Left lung (tissue), 4 donors: ENCODE measurements at regions not wholly inside any gene's neighbourhood (a gene's known extent, or its start where the extent isn't known, plus 50 kb on each side); places are given as distances from the start of the nearest gene placed in this dataset.

Source experiments
- ATAC-seq: fragments of 200-7000 bp; cut with Tn5 transposase; one replicate; pipeline ENCODE4 v1.9.1; 2020; ENCODE audit warnings: moderate library complexity
- DNase-seq, 4 donors: peaks; one replicate each; pipeline ENCODE4 v3.0.0-alpha.2; 2013 to 2020
- H3K27ac ChIP-seq, 2 donors: fragments of 200-600 bp; sonication (generic) in 1 of 2; one replicate each; pipeline versions ENCODE4 v1.5.0 to v1.8.0; 2020 to 2021
- H3K27me3 ChIP-seq, 2 donors: fragments of 200-600 bp; sonication (generic) in 1 of 2; one replicate each; pipeline versions ENCODE4 v1.5.0 to v1.8.0; 2020 to 2021
- H3K36me3 ChIP-seq, 2 donors: fragments of 200-600 bp; sonication (generic) in 1 of 2; one replicate each; pipeline versions ENCODE4 v1.5.0 to v1.8.0; 2020 to 2021
- H3K4me1 ChIP-seq, 2 donors: fragments of 200-600 bp; one replicate each; pipeline ENCODE4 v1.8.0; 2021
- H3K4me3 ChIP-seq, 2 donors: fragments of 200-600 bp; sonication (generic) in 1 of 2; one replicate each; pipeline versions ENCODE4 v1.5.0 to v1.8.0; 2020 to 2021; ENCODE audit warnings: mild to moderate bottlenecking in 1 of 2
- H3K9me3 ChIP-seq, 2 donors: fragments of 200-600 bp; sonication (generic) in 1 of 2; one replicate each; pipeline versions ENCODE4 v1.5.0 to v1.8.0; 2020 to 2021
- intact Hi-C, 2 donors: fragments of 100-400 bp; cut with DNase I; formaldehyde crosslinking; loops; one replicate each; pipeline versions ENCODE4 v1.11.2 to v1.14.2; 2022
- TF ChIP-seq, protein P1 (sequence below), 2 donors: fragments of 200-600 bp; sonication (generic) in 1 of 2; IDR thresholded peaks; one replicate each; pipeline versions ENCODE4 v1.5.0 to v1.8.0; 2021; ENCODE audit warnings: antibody characterized with exemption in 2 of 2
- donor health status: DM: no; HTN: yes; CAD: no.
- donor health status: DM: no; HTN: no; CAD: no.

DNA sequence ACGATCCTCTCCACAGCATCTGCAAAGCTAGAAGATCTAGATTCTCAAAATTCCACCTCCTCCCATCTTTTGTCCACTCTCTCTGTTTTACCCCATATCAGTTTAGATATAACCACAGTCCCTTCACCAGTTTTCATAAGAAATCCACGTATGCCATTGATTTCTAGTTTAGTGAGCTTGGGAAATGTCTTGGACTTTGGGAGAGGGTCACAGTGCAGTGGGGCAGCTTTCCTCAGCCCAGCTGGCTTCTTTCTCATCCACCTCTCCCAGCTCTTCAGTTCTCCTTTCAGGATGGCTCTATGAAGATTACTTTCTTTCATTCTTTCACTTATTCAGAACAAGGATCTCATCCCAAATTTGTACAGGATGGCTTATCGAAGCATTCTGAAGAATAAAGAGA lies 203.9 kb upstream of the ADCY2 start:
- intact Hi-C loops, result no loop called here
- Histone ChIP-seq H3K9me3 (peaks cover 0 to 2% of the 10 kb centered on the region in 2 donors), H3K4me1 (no peaks in the 10 kb centered on the region), H3K4me3 (no peak overlapping the region), H3K36me3 (no peaks in the 10 kb centered on the region), H3K27me3 (no peaks in the 10 kb centered on the region), H3K27ac (no peak overlapping the region)
- DNase-seq (no peak), ATAC-seq (no peak)
- TF ChIP-seq, protein P1, sequence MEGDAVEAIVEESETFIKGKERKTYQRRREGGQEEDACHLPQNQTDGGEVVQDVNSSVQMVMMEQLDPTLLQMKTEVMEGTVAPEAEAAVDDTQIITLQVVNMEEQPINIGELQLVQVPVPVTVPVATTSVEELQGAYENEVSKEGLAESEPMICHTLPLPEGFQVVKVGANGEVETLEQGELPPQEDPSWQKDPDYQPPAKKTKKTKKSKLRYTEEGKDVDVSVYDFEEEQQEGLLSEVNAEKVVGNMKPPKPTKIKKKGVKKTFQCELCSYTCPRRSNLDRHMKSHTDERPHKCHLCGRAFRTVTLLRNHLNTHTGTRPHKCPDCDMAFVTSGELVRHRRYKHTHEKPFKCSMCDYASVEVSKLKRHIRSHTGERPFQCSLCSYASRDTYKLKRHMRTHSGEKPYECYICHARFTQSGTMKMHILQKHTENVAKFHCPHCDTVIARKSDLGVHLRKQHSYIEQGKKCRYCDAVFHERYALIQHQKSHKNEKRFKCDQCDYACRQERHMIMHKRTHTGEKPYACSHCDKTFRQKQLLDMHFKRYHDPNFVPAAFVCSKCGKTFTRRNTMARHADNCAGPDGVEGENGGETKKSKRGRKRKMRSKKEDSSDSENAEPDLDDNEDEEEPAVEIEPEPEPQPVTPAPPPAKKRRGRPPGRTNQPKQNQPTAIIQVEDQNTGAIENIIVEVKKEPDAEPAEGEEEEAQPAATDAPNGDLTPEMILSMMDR (IDR thresholded peaks at IDR 0.05), result no peak

GRCh38 chr5:7202846-7203245 lies 193.1 kb upstream of the ADCY2 start:
- peaks cover 0 to 18% of the 10 kb centered on the region in 2 donors for H3K9me3 ChIP-seq
- no peaks in the 10 kb centered on the region for H3K36me3 ChIP-seq
- H3K27ac ChIP-seq, result no peak overlapping the region
- no peaks in the 10 kb centered on the region for H3K27me3 ChIP-seq
- ATAC-seq, result no peak
- intact Hi-C loops, result no loop called here
- no peak for DNase-seq
- H3K4me3 ChIP-seq, result no peak overlapping the region
- no peaks in the 10 kb centered on the region for H3K4me1 ChIP-seq
- TF ChIP-seq, protein P1 (IDR thresholded peaks at IDR 0.05), result no peak

- Histone ChIP-seq H3K4me3 (no peak overlapping the region), H3K36me3 (no peaks in the 10 kb centered on the region), H3K27me3 (no peaks in the 10 kb centered on the region), H3K9me3 (peaks cover 0 to 3% of the 10 kb centered on the region in 2 donors), H3K4me1 (no peaks in the 10 kb centered on the region), H3K27ac (no peak overlapping the region)
- intact Hi-C loops, result no loop called here
- TF ChIP-seq, protein P1 (IDR thresholded peaks at IDR 0.05), result no peak
- DNase-seq (no peak), ATAC-seq (no peak)
Observed at GRCh38 chr5:7207979-7208378, 188.0 kb upstream of the ADCY2 start.

DNA sequence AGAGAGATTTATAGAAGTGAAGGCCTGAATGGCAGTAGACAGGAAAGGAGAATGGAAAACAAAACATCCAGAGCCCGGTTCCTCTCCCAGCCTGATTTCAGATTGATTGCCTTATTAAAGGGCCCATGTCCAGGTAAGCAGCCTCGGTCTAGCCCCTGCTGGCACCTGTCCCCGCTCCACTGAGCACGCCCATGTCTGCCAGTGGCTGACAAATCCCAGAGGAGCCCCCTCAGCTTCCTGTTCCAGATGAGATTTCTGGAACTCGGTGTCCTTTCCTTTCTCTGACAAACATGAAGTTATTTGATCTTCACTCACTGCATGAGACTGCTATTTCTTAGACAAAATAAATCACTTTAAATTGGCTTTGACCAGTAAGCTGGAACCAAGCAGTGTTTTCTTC lies 187.0 kb upstream of the ADCY2 start:
- no peak for ATAC-seq
- TF ChIP-seq, protein P1 (IDR thresholded peaks at IDR 0.05), result no peak
- Histone ChIP-seq H3K4me3 (no peak overlapping the region), H3K4me1 (no peaks in the 10 kb centered on the region), H3K27me3 (no peaks in the 10 kb centered on the region), H3K36me3 (no peaks in the 10 kb centered on the region), H3K27ac (no peak overlapping the region), H3K9me3 (peaks cover 0 to 3% of the 10 kb centered on the region in 2 donors)
- no peak for DNase-seq
- intact Hi-C loops, result no loop called here

DNA sequence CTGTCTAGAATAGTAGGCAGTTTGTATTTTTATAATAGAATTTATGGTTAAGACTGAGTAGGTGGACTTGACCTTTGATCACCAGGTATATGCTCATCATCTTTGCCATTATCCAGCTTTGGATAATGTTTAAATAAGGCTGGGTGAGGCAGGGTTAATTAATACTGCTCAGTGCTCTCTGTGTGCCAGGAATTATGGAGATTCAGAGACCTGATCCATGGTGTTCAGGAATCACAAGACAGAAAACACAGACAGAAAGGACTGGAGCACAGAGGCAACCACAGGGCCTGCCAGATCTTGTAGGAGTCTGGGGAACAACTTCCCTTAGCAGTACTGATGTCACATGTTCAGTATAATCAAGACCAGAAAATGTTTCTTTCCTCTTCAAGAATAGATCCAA lies 186.3 kb upstream of the ADCY2 start:
- no peak overlapping the region for H3K4me3 ChIP-seq
- intact Hi-C loops, result no loop called here
- no peaks in the 10 kb centered on the region for H3K4me1 ChIP-seq
- TF ChIP-seq, protein P1 (IDR thresholded peaks at IDR 0.05), result no peak
- no peaks in the 10 kb centered on the region for H3K36me3 ChIP-seq
- no peak for DNase-seq
- no peaks in the 10 kb centered on the region for H3K27me3 ChIP-seq
- no peak for ATAC-seq
- peaks cover 0 to 3% of the 10 kb centered on the region in 2 donors for H3K9me3 ChIP-seq
- H3K27ac ChIP-seq, result no peak overlapping the region
